ENCODE measurements at regions not wholly inside any gene's neighbourhood (a gene's known extent, or its start where the extent isn't known, plus 50 kb on each side); places are given as distances from the start of the nearest gene placed in this dataset.
"Not testable (repeated sequence)": the region's sequence is repeated elsewhere in the genome, so short reads cannot be mapped to it uniquely, and the experiment has no call there.

DNA sequence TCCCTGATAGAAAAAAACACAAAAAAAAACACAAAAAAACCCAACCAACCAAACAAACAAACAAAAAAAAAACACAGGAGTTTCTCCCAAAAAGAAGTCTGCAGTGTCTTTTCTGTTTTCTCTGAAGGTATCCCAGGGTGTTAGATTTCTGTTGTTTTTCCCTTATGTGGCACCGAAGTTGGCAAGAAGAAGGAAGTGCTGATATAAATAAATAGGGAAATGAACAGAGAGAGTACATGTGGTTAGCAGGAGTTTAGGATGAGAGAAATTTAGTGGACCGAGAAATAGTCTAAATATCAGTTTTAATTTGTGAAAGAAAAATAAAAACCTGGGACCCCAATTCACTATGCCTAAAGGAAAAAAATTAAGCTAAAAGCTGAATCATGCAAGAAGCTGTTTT is 287.0 kb upstream of the SGCG start:
- no peak overlapping the region for H3K4me3 ChIP-seq (ENCODE audit: low read length)
- no peak for DNase-seq (ENCODE audit: low read depth)
- TF ChIP-seq, protein P1, sequence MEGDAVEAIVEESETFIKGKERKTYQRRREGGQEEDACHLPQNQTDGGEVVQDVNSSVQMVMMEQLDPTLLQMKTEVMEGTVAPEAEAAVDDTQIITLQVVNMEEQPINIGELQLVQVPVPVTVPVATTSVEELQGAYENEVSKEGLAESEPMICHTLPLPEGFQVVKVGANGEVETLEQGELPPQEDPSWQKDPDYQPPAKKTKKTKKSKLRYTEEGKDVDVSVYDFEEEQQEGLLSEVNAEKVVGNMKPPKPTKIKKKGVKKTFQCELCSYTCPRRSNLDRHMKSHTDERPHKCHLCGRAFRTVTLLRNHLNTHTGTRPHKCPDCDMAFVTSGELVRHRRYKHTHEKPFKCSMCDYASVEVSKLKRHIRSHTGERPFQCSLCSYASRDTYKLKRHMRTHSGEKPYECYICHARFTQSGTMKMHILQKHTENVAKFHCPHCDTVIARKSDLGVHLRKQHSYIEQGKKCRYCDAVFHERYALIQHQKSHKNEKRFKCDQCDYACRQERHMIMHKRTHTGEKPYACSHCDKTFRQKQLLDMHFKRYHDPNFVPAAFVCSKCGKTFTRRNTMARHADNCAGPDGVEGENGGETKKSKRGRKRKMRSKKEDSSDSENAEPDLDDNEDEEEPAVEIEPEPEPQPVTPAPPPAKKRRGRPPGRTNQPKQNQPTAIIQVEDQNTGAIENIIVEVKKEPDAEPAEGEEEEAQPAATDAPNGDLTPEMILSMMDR (conservative IDR thresholded peaks at IDR 0.05; ENCODE audit: low read length) = no peak

DNA sequence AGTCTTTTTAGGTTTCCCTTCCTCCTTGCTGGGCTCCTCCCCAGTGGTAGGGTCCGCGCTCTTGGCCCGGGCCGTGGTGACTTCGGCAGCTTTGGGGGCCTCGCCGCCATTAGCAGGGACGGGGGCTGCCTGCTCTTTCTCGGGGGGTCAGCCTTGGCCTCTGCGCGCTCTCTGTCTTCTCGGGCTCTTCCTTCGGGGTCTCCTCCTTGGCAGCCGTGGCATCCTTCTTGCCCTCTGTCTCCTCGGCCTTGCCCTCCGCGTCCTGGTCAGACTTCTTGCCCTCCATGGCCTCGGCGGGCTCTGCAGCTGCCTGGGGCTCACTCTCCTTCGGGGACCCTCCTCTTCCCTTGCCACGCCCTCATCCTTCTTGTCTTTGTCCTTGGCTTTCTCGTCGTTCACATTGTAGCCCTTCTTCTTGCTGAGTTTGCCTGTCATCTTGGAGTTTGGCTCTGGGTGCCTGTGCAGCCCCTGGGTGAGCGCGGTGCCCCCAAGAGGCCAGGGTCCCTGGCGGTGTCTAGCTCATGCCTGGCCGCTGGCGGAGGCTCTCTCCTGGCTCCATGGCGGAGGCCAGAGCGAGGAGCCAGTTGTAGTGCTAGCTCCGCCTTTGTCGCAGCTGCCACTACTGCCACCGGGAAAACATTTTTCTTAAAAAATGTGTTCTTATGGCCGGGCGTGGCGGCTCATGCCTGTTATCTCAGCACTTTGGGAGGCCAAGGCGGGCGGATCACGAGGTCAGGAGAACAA is 283.0 kb upstream of the SGCG start:
- TF ChIP-seq, protein P1 (conservative IDR thresholded peaks at IDR 0.05; ENCODE audit: low read length) = no peak
- no peak for DNase-seq (ENCODE audit: low read depth)
- no peak overlapping the region for H3K4me3 ChIP-seq (ENCODE audit: low read length)

DNA sequence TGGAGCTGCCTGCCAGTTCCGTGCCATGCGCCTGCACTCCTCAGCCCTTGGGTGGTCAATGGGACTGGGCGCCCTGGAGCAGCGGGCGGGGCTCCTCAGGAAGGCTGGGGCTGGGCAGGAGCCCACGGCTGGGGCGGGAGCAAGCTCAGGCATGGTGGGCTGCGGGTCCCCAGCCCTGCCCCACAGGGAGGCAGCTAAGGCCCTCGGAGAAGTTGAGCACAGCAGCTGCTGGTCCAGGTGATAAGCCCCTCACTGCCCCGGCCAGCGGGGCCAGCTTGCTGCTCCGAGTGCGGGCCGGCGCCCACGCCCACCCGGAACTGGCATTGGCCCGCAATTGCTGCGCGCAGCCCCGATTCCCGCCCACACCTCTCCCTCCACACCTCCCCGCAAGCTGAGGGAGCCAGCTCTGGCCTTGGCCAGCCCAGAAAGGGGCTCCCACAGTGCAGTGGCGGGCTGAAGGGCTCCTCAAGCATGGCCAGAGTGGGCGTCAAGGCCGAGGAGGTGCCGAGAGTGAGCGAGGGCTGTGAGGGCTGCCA is 280.3 kb upstream of the SGCG start:
- H3K4me3 ChIP-seq (ENCODE audit: low read length); DNase-seq (ENCODE audit: low read depth): not testable (repeated sequence)

DNA sequence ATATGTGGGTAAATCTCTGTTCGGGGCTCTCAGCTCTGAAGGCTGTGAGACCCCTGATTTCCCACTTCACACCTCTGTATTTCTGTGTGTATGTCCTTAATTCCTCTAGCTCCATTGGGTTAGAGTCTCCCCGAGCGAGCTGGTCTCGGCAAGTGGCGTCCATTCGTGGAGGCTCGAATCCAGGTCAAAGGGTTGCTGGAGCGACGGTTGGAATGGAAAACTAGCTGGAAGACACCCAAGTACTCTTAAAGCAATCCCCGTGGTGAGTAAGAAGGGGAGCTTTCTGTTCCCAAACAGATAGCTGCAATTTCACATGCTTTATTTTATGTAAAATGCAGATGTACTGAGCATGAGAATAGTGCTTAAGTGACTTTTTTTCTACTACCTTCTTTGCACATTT is 277.5 kb upstream of the SGCG start:
- no peak for DNase-seq (ENCODE audit: low read depth)
- no peak overlapping the region for H3K4me3 ChIP-seq (ENCODE audit: low read length)
- TF ChIP-seq, protein P1 (conservative IDR thresholded peaks at IDR 0.05; ENCODE audit: low read length) = no peak

DNA sequence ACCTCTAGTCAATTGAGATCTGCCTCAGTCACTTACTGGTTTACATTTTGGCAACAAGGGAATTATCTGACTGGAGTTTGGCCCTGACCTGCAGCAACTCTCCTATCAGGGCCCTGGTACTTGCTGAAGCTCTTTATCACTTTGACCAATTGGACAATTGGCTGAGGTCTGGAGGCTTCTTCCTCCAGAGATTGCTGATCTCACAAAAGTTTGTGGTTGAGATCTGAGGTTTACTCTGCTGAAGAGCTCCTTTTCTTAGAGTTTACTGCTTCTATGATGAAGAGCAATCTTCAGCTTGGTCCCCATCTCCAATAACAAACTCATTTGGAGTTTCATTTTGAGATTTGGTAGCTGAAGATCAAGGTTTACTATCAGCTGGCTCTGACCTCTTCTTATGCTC is 276.9 kb upstream of the SGCG start:
- no peak for DNase-seq (ENCODE audit: low read depth)
- TF ChIP-seq, protein P1 (conservative IDR thresholded peaks at IDR 0.05; ENCODE audit: low read length) = no peak
- H3K4me3 ChIP-seq (ENCODE audit: low read length) = no peak overlapping the region

DNA sequence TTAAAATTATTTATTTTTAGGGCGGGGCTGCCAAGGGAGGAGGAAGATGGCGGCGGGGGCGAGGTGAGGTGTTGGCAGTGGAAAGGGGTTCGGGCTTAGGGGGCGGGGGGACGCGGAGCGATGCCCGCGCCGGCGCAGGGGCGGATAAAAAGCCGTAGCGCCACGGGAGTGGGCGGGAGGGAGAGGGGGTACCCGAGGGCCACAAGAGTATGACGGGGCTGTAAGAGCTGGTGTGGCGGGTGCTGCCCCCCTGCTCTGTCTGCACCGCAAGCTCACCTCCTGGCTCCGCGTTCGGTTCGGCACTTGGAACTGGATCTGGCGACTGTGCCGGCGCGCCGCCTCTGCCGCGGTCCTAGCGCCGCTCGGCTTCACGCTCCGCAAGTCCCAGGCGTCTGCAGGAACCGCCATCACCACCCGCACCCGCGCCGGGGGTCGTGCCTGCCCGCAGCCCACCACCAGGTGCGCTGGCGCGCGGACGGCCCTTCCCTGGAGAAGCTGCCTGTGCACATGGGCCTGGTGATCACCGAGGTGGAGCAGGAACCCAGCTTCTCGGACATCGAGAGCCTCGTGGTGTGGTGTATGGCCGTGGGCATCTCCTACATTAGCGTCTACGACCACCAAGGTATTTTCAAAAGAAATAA is 265.2 kb upstream of the SGCG start:
- TF ChIP-seq, protein P1 (conservative IDR thresholded peaks at IDR 0.05; ENCODE audit: low read length) = no peak
- H3K4me3 ChIP-seq (ENCODE audit: low read length) = peak overlapping the region; percentile 77
- DNase-seq (ENCODE audit: low read depth) = peak; percentile 24

DNA sequence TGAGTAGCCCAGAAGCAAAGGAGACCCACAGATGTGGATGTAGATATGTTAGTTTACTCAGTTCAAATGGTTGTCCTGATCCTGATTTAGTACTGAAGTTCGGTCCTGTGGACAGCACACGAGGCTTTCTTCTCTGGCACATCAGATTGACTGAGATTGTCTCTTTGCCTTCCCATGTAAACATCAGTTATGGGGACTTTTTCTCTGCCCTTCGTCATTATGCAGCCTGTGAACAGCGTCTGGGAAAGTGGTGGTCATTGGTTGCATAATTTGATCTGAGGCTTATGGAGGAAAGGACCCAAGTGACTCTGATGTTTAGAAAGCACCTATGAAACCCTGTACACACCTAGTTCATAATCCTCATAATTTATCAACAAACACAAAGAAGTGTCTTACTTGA is 264.5 kb upstream of the SGCG start:
- not testable (repeated sequence) for DNase-seq (ENCODE audit: low read depth); H3K4me3 ChIP-seq (ENCODE audit: low read length)

Data from AG10803 (cell line).